Keratinocyte (primary cell): ENCODE measurements at regions not wholly inside any gene's neighbourhood (a gene's known extent, or its start where the extent isn't known, plus 50 kb on each side); places are given as distances from the start of the nearest gene placed in this dataset.

Source experiments
- EZH2 ChIP-seq: IDR thresholded peaks from one replicate; pipeline ENCODE4 v1.6.1; 2012; ENCODE audit warnings: inconsistent platforms, mild to moderate bottlenecking, low read length, moderate library complexity
- TF ChIP-seq, protein P1 (sequence below), 3 experiments: IDR thresholded peaks in 1 of 3; conservative IDR thresholded peaks in 1 of 3; optimal IDR thresholded peaks in 1 of 3; 2 replicates in 2 of 3; 3 replicates in 1 of 3; pipeline versions ENCODE3 to v1.5.1; 2011; ENCODE audit warnings: low read length in 3 of 3, mild to moderate bottlenecking in 3 of 3, moderate library complexity in 2 of 3, control low read depth in 1 of 3, inconsistent platforms in 1 of 3; ENCODE audit not compliant: insufficient read depth in 2 of 3; ENCODE audit errors: extremely low read depth in 1 of 3

DNA sequence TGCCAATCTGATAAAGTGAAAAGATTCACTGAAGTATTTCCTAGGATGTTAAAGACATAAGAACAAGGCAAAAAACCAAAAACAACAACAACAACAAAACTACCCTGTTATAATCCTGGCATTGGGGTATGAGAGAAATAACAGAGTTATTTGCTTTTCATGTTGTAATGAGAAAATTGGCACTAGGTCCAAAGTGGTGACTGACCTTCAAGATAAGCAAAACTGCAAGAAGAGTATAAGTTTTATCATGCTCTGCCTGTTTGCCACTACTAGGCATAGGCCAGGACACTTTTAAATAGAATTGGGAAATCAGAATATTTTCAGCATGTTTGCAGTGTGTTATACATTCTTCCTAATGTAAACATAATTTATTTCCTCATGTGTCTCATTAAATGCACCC lies 140.1 kb upstream of the CPM start:
- TF ChIP-seq, protein P1, sequence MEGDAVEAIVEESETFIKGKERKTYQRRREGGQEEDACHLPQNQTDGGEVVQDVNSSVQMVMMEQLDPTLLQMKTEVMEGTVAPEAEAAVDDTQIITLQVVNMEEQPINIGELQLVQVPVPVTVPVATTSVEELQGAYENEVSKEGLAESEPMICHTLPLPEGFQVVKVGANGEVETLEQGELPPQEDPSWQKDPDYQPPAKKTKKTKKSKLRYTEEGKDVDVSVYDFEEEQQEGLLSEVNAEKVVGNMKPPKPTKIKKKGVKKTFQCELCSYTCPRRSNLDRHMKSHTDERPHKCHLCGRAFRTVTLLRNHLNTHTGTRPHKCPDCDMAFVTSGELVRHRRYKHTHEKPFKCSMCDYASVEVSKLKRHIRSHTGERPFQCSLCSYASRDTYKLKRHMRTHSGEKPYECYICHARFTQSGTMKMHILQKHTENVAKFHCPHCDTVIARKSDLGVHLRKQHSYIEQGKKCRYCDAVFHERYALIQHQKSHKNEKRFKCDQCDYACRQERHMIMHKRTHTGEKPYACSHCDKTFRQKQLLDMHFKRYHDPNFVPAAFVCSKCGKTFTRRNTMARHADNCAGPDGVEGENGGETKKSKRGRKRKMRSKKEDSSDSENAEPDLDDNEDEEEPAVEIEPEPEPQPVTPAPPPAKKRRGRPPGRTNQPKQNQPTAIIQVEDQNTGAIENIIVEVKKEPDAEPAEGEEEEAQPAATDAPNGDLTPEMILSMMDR (optimal IDR thresholded peaks at IDR 0.05 in 1 of 3, IDR thresholded peaks at IDR 0.05 in 1 of 3, conservative IDR thresholded peaks at IDR 0.05 in 1 of 3; ENCODE audit: extremely low read depth in 1 of 3, insufficient read depth in 2 of 3, low read length in 3 of 3), result no peak
- no peak for TF ChIP-seq EZH2
